Caco-2 (cell line): ENCODE measurements at regions not wholly inside any gene's neighbourhood (a gene's known extent, or its start where the extent isn't known, plus 50 kb on each side); places are given as distances from the start of the nearest gene placed in this dataset.

ENCODE experiments used
- BruUV-seq: library from RNA; stranded (reverse); fragments of 400-500 nt; replicated peaks from 2 replicates; lab custom pipeline; 2021; lab: Mats Ljungman, UMichigan
- CTCF ChIA-PET: fragments of 300-600 bp; sonication (Branson Sonifier 250); formaldehyde crosslinking; loops from one replicate; lab custom pipeline; 2022; ENCODE audit warnings: antibody characterized with exemption; lab: Charles Lee
- POLR2A ChIA-PET: fragments of 300-600 bp; sonication (Branson Sonifier 250); formaldehyde crosslinking; loops from one replicate; lab custom pipeline; 2022; ENCODE audit warnings: antibody characterized with exemption; lab: Charles Lee
- DNase-seq, 2 experiments: peaks; one replicate each; pipeline versions ENCODE4 v3.0.0 to v3.0.0-alpha.2; 2020 to 2022
- H3K27me3 ChIP-seq: replicated peaks from 2 replicates; pipeline ENCODE4 v1.6.0; 2011; ENCODE audit warnings: low read length; ENCODE audit not compliant: control insufficient read depth, insufficient read depth
- H3K36me3 ChIP-seq: 2 replicates; pipeline ENCODE4 v1.5.1; 2011; ENCODE audit warnings: low read length; ENCODE audit not compliant: control insufficient read depth, insufficient read depth
- H3K4me1 ChIP-seq: fragments of 250-450 bp; sonication (Bioruptor Pico); 2 replicates; pipeline ENCODE4 v1.5.1; 2020; ENCODE audit warnings: mild to moderate bottlenecking
- H3K4me3 ChIP-seq: 2 replicates; pipeline ENCODE4 v1.5.1; 2011; ENCODE audit warnings: low read depth, mild to moderate bottlenecking, control low read depth, low read length
- H3K9me3 ChIP-seq: fragments of 250-450 bp; sonication (Bioruptor Pico); 2 replicates; pipeline ENCODE4 v1.5.1; 2020; ENCODE audit warnings: mild to moderate bottlenecking, moderate library complexity
- H3K27ac Mint-ChIP-seq: one replicate; pipeline ENCODE4 v1.8.0; 2022; ENCODE audit warnings: mixed read lengths; ENCODE audit not compliant: unreplicated experiment
- H3K27me3 Mint-ChIP-seq: one replicate; pipeline ENCODE4 v1.8.0; 2022; ENCODE audit warnings: mixed read lengths; ENCODE audit not compliant: insufficient read depth, unreplicated experiment
- H3K36me3 Mint-ChIP-seq: one replicate; pipeline ENCODE4 v1.8.0; 2022; ENCODE audit warnings: mild to moderate bottlenecking, mixed read lengths; ENCODE audit not compliant: insufficient read depth, unreplicated experiment
- H3K4me1 Mint-ChIP-seq: one replicate; pipeline ENCODE4 v1.8.0; 2022; ENCODE audit warnings: low read depth, mixed read lengths; ENCODE audit not compliant: unreplicated experiment
- H3K4me3 Mint-ChIP-seq: one replicate; pipeline ENCODE4 v1.8.0; 2022; ENCODE audit warnings: mild to moderate bottlenecking, moderate library complexity, mixed read lengths; ENCODE audit not compliant: unreplicated experiment
- H3K9me3 Mint-ChIP-seq: one replicate; pipeline ENCODE4 v1.8.0; 2022; ENCODE audit warnings: mixed read lengths; ENCODE audit not compliant: unreplicated experiment
- CTCF ChIP-seq, 2 experiments: fragments of 200-600 bp in 1 of 2; IDR thresholded peaks; 1 replicate in 1 of 2; 2 replicates in 1 of 2; pipeline versions ENCODE4 v1.5.1 to v1.8.0; 2011 to 2022; ENCODE audit warnings: antibody characterized with exemption in 1 of 2, control low read depth in 1 of 2, inconsistent platforms in 1 of 2, low read depth in 1 of 2, low read length in 1 of 2, mild to moderate bottlenecking in 1 of 2, moderate library complexity in 1 of 2; ENCODE audit not compliant: insufficient read depth in 1 of 2, severe bottlenecking in 1 of 2, unreplicated experiment in 1 of 2
- intact Hi-C: fragments of 100-400 bp; cut with micrococcal nuclease; formaldehyde crosslinking; loops from one replicate; pipeline ENCODE4 v1.10.0; 2022; ENCODE audit not compliant: unreplicated experiment

GRCh38 chr1:216924732-216925131 lies 201.5 kb upstream of the ESRRG start:
- no peaks in the 10 kb centered on the region for H3K27me3 Mint-ChIP-seq
- CTCF ChIA-PET = no interaction called here
- no peaks in the 10 kb centered on the region for H3K9me3 ChIP-seq

GRCh38 chr1:216923601-216924000 lies 200.4 kb upstream of the ESRRG start:
- intact Hi-C loops = no loop called here
- TF ChIP-seq CTCF (IDR thresholded peaks at IDR 0.05; ENCODE audit: insufficient read depth in 1 of 2, low read depth in 1 of 2, low read length in 1 of 2, severe bottlenecking in 1 of 2, unreplicated experiment in 1 of 2) = no peak
- POLR2A ChIA-PET = no interaction called here

More at GRCh38 chr1:216924732-216925131, 201.5 kb upstream of the ESRRG start:
- intact Hi-C loops = no loop called here
- H3K4me1 Mint-ChIP-seq = peaks cover 8% of the 10 kb centered on the region
- BruUV-seq = no TSS peak
- POLR2A ChIA-PET = no interaction called here
- Histone ChIP-seq H3K36me3 (no peaks in the 10 kb centered on the region), H3K4me3 (no peak overlapping the region), H3K4me1 (0 out of 2 replicates have a peak, but pooled peaks cover 3% of the 10 kb centered on the region), H3K27me3 (no peaks in the 10 kb centered on the region)
- no peaks in the 10 kb centered on the region for H3K9me3 Mint-ChIP-seq
- H3K4me3 Mint-ChIP-seq = no peak overlapping the region
- DNase-seq = no peak
- no peak overlapping the region for H3K27ac Mint-ChIP-seq
- no peak for TF ChIP-seq CTCF (IDR thresholded peaks at IDR 0.05; ENCODE audit: insufficient read depth in 1 of 2, low read depth in 1 of 2, low read length in 1 of 2, severe bottlenecking in 1 of 2, unreplicated experiment in 1 of 2)
- H3K36me3 Mint-ChIP-seq = no peaks in the 10 kb centered on the region

DNA sequence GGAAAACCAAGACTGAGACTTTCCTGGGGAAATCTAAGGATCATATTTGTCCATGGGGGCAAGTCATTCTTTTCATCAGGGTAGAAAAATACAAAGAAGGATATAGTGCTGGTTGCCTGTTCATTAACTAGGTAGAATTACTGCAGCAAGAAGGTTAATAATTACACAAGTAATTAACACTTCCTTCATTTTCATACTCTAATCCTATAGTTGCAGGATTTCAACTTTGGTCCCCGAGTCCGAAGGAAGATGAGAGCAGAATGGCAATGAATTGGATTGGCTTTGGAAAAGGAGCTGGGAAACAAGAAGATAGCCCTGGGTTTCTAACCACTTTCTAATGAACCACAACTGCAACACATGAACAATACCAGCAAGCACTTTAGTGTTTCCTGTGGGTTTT lies 199.2 kb upstream of the ESRRG start:
- Histone ChIP-seq H3K9me3 (no peaks in the 10 kb centered on the region), H3K36me3 (no peaks in the 10 kb centered on the region), H3K4me3 (no peak overlapping the region), H3K4me1 (0 out of 2 replicates have a peak, but pooled peaks cover 2% of the 10 kb centered on the region), H3K27me3 (no peaks in the 10 kb centered on the region)
- no peaks in the 10 kb centered on the region for H3K36me3 Mint-ChIP-seq
- POLR2A ChIA-PET = no interaction called here
- DNase-seq = no peak
- BruUV-seq = no TSS peak
- no peaks in the 10 kb centered on the region for H3K27me3 Mint-ChIP-seq
- intact Hi-C loops = no loop called here
- no peak overlapping the region for H3K27ac Mint-ChIP-seq
- TF ChIP-seq CTCF (IDR thresholded peaks at IDR 0.05; ENCODE audit: insufficient read depth in 1 of 2, low read depth in 1 of 2, low read length in 1 of 2, severe bottlenecking in 1 of 2, unreplicated experiment in 1 of 2) = no peak
- H3K4me1 Mint-ChIP-seq = peaks cover 3% of the 10 kb centered on the region
- no peak overlapping the region for H3K4me3 Mint-ChIP-seq
- CTCF ChIA-PET = no interaction called here
- no peaks in the 10 kb centered on the region for H3K9me3 Mint-ChIP-seq

More at GRCh38 chr1:216923601-216924000, 200.4 kb upstream of the ESRRG start:
- no peak overlapping the region for H3K4me3 ChIP-seq
- Mint-ChIP-seq H3K27me3 (no peaks in the 10 kb centered on the region), H3K27ac (no peak overlapping the region), H3K4me3 (no peak overlapping the region), H3K4me1 (peaks cover 8% of the 10 kb centered on the region), H3K9me3 (no peaks in the 10 kb centered on the region), H3K36me3 (no peaks in the 10 kb centered on the region)
- DNase-seq = no peak
- 0 out of 2 replicates have a peak, but pooled peaks cover 3% of the 10 kb centered on the region for H3K4me1 ChIP-seq
- no peaks in the 10 kb centered on the region for H3K9me3 ChIP-seq
- H3K36me3 ChIP-seq = no peaks in the 10 kb centered on the region
- CTCF ChIA-PET = no interaction called here
- no peaks in the 10 kb centered on the region for H3K27me3 ChIP-seq
- BruUV-seq = no TSS peak
